NB4 (cell line): ENCODE measurements at regions not wholly inside any gene's neighbourhood (a gene's known extent, or its start where the extent isn't known, plus 50 kb on each side); places are given as distances from the start of the nearest gene placed in this dataset.

Experiments
- DNase-seq: peaks from one replicate; pipeline ENCODE4 v3.0.0; 2010; ENCODE audit warnings: low read depth
- H3K4me3 ChIP-seq: one replicate; pipeline ENCODE4 v1.5.1; 2011; ENCODE audit warnings: mild to moderate bottlenecking, low read depth, low read length, moderate library complexity
- MYC ChIP-seq: IDR thresholded peaks from 2 replicates; pipeline ENCODE4 v1.6.1; 2011; ENCODE audit warnings: low read depth, low read length
- POLR2A ChIP-seq: IDR thresholded peaks from 2 replicates; pipeline ENCODE4 v1.6.1; 2011; ENCODE audit warnings: mild to moderate bottlenecking; ENCODE audit not compliant: insufficient read length; ENCODE audit errors: extremely low read depth
- TF ChIP-seq, protein P1 (sequence below): IDR thresholded peaks from 2 replicates; pipeline ENCODE4 v1.6.1; 2011; ENCODE audit warnings: low read depth, low read length
- TF ChIP-seq, protein P2 (sequence below): IDR thresholded peaks from one replicate; pipeline ENCODE4 v1.5.1; 2012; ENCODE audit warnings: low read depth, low read length

DNA sequence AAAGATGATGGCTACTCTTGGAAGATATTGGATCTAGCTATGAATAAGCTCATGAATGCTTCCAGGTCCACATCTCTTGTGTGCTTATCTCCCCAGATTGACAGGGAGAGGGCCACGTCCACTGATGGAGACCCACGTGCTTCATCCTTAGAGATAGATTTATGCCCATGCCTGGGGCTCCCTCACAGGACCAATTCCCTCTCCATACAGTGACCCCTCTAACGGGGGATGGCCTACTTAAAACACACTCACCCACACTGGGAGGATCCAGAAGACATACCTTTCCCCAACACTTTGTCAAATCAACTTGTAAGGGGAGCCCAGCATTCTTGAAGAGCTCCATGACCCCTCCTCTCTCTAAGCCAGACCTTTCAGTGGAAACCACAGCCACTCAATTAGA is 169.7 kb upstream of the CDH5 start:
- H3K4me3 ChIP-seq: no peak overlapping the region
- no peak for TF ChIP-seq POLR2A
- TF ChIP-seq, protein P1, sequence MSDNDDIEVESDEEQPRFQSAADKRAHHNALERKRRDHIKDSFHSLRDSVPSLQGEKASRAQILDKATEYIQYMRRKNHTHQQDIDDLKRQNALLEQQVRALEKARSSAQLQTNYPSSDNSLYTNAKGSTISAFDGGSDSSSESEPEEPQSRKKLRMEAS: no peak
- TF ChIP-seq, protein P2, sequence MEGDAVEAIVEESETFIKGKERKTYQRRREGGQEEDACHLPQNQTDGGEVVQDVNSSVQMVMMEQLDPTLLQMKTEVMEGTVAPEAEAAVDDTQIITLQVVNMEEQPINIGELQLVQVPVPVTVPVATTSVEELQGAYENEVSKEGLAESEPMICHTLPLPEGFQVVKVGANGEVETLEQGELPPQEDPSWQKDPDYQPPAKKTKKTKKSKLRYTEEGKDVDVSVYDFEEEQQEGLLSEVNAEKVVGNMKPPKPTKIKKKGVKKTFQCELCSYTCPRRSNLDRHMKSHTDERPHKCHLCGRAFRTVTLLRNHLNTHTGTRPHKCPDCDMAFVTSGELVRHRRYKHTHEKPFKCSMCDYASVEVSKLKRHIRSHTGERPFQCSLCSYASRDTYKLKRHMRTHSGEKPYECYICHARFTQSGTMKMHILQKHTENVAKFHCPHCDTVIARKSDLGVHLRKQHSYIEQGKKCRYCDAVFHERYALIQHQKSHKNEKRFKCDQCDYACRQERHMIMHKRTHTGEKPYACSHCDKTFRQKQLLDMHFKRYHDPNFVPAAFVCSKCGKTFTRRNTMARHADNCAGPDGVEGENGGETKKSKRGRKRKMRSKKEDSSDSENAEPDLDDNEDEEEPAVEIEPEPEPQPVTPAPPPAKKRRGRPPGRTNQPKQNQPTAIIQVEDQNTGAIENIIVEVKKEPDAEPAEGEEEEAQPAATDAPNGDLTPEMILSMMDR: no peak
- TF ChIP-seq MYC: no peak
- no peak for DNase-seq

DNA sequence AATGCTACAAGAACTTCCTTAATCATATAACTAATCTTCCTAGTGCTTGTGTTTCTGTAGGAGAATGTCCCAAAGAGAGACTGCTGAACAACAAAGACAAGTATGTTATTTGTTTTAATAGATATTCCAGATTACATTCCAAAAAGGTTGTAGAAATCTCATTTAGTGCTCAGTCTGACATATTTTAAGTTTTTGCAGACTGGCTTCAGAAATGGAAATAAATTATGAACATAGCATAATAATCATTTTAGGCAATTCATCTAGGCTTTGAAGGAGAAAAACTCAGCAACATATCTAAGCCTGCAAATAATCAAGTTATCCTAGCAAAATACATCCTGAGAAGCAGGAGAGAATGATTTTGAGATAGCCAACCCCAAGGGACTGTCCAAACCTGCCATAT is 171.6 kb upstream of the CDH5 start:
- TF ChIP-seq, protein P1: no peak
- TF ChIP-seq, protein P2: no peak
- no peak for TF ChIP-seq POLR2A
- no peak for TF ChIP-seq MYC
- DNase-seq: no peak
- H3K4me3 ChIP-seq: no peak overlapping the region

DNA sequence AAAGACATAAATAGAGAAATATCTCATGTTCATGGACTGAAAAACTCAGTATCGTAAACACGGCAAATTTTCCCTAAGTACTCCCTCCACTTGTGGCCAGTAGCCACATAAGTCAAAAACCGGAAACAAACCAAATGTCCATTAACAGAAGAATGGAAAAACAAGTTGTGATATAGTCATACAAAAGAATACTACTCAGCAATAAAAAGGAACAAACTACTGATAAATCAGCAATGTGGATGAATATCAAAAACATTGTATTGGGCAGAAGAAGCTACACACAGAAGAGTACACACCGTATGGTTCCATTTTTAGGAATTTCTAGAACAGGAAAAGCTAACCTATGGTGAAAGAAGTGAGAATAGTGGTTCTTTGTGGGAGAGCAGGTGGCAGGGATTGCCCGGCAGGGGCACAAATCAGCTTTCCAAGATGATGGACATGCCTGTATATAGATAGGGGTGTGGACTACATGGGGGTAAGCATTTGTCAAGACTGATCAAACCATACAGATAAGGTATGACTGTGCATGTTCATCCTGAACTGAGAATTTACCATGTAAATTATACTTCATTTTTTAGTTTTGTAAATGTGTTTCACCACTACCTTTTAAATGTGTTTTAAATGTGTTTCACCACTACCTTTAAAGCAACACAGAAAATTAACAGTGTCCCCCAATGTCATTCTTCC is 172.8 kb upstream of the CDH5 start:
- H3K4me3 ChIP-seq: no peak overlapping the region
- no peak for DNase-seq
- TF ChIP-seq, protein P1: no peak
- TF ChIP-seq MYC: no peak
- TF ChIP-seq, protein P2: no peak
- no peak for TF ChIP-seq POLR2A

DNA sequence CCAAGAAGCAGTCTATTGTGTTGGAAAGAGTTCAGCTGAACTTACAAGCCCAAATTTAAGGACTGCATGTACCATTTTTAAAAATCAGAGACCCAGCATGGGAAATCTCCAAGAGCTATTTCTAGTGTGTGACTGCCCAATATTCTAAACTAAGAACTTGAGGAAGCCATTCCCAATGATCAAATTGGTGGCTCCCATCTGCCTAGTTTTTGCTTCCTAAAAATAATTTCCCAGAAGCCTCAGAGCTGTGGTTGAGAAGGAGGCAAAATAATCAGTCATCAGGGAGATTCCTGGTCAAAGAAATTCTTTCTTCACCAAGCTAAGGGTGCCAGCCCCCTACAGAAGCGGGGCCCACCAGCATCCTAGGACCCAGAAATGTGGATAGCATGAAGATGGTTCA is 176.1 kb upstream of the CDH5 start:
- no peak for DNase-seq
- TF ChIP-seq POLR2A: no peak
- TF ChIP-seq MYC: no peak
- TF ChIP-seq, protein P2: no peak
- TF ChIP-seq, protein P1: no peak
- no peak overlapping the region for H3K4me3 ChIP-seq

DNA sequence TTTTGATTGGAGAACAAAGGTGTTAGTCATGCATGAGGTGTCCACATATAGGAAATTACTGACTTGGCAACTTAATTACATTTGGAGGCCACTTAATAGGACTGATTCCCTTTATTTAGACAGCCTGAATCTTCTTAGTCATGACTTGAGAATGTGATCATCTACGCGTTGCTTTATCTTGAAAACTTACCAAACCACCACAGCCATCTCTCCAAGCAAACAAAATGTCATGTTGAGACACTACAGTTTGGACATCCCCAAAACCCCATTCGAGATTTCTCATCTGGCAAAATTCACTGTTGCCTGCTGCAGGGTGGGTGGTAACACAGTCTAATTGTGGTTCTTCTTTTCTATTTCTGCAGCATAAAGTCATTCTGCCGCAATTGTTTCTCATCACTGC is 176.5 kb upstream of the CDH5 start:
- TF ChIP-seq, protein P1: no peak
- TF ChIP-seq POLR2A: no peak
- TF ChIP-seq MYC: no peak
- TF ChIP-seq, protein P2: no peak
- DNase-seq: no peak
- H3K4me3 ChIP-seq: no peak overlapping the region
